C4-2B (cell line): ENCODE measurements at regions not wholly inside any gene's neighbourhood (a gene's known extent, or its start where the extent isn't known, plus 50 kb on each side); places are given as distances from the start of the nearest gene placed in this dataset.

Source experiments
- H3K27ac ChIP-seq: fragments of 450-650 bp; 2 replicates; pipeline ENCODE4 v1.5.1; 2017
- ZFX ChIP-seq: fragments of 450-650 bp; IDR thresholded peaks from 2 replicates; pipeline ENCODE4 v1.6.1; 2017
- TF ChIP-seq, protein P1 (sequence below): fragments of 450-650 bp; conservative IDR thresholded peaks from 2 replicates; pipeline ENCODE4 v1.5.1; 2017; ENCODE audit warnings: mild to moderate bottlenecking

DNA sequence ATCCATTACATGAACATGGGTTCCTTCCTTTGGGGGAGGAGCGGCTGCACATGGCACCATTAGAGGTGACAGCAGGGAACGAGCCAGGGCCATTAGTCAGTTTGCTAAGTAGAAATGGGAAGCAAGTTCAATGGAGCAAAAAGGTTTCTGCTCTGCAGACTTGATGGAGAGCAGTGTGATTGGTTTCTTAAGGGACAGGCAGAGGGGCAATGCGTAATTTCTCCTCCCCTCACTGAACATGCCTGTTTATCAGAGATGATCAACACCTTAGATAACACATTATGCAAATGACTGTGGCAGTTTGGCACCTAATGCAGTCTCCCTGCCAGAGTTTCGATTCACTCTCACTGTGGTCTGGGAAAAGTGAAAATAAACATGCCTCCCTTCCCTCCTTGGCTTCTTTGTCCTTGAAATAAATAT is 414.5 kb downstream of the STK39 start:
- H3K27ac ChIP-seq: no peak overlapping the region
- TF ChIP-seq, protein P1, sequence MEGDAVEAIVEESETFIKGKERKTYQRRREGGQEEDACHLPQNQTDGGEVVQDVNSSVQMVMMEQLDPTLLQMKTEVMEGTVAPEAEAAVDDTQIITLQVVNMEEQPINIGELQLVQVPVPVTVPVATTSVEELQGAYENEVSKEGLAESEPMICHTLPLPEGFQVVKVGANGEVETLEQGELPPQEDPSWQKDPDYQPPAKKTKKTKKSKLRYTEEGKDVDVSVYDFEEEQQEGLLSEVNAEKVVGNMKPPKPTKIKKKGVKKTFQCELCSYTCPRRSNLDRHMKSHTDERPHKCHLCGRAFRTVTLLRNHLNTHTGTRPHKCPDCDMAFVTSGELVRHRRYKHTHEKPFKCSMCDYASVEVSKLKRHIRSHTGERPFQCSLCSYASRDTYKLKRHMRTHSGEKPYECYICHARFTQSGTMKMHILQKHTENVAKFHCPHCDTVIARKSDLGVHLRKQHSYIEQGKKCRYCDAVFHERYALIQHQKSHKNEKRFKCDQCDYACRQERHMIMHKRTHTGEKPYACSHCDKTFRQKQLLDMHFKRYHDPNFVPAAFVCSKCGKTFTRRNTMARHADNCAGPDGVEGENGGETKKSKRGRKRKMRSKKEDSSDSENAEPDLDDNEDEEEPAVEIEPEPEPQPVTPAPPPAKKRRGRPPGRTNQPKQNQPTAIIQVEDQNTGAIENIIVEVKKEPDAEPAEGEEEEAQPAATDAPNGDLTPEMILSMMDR: no peak
- no peak for TF ChIP-seq ZFX

DNA sequence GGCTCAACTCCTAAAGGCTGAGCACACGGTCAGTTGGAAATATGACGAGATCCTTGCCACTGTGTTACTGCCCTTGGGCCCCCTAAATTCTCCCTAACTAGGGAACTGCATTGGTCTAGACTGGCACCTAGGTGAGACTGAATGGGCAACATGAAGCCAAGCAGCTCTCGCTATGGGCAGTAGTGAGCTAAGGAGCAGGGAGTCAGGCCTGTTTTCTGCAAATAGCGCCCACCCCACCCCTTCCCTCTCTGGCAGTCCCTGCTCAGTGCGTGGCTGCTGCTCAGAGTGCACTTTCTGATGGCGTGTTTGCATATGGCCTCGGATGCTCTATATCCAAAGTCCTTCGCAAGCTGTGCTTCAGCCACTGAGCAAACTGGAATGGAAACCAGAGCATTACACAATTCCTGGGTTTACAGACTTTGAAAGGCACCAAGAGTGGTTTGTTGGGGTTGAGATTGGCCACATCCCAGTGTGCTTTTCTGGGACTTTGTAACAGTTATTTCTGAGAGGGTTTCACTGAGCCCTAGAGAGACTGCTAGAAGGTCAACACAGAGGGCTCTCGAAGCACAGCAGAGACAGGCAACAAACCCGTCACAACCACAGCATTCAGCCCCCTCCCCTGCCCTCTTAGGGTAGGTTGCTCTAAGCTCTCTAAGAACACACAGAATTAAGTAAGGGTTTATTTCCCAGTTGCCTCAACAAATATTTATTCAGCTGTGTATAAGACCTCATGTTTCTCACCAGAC is 419.9 kb downstream of the STK39 start:
- H3K27ac ChIP-seq: no peak overlapping the region
- no peak for TF ChIP-seq ZFX
- TF ChIP-seq, protein P1: no peak

DNA sequence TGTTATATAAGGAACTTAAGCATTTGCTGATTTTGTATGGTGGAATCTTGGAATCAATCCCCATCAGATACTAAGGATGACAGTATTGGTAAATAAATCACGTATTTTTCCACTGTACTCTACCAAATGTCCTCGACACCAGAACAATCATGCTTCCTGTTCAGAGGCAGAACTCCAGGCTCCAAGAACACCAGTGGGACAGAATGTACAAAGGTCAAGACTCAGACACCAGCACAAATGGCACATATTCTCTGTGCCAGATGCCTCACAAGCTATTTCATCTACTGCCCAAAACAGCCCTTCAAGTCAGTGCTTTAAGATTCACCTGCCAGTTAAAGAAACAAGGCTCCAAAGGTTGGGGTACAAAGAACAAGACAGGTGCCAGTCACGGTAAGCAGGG is 420.5 kb downstream of the STK39 start:
- TF ChIP-seq ZFX: no peak
- TF ChIP-seq, protein P1: no peak
- H3K27ac ChIP-seq: no peak overlapping the region

DNA sequence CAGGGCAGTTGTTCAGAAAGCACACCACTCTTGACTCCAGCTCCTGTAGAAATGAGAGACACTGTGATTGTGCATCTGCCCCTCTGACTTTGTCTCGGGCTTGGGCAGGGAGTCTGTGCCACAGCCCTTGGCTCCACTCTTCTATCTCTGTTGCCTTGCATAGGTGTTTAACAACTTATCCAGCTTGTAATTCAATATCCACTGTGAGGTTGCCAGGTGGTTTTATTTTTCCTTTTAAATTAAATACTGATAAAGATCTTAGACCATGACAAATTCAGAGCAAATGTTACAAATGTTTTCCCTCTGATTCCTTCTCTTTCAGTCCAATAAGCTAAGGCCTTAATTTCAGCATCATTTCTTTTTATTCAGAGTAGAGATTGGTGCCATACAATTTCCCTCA is 421.7 kb downstream of the STK39 start:
- H3K27ac ChIP-seq: no peak overlapping the region
- no peak for TF ChIP-seq ZFX
- TF ChIP-seq, protein P1: no peak

DNA sequence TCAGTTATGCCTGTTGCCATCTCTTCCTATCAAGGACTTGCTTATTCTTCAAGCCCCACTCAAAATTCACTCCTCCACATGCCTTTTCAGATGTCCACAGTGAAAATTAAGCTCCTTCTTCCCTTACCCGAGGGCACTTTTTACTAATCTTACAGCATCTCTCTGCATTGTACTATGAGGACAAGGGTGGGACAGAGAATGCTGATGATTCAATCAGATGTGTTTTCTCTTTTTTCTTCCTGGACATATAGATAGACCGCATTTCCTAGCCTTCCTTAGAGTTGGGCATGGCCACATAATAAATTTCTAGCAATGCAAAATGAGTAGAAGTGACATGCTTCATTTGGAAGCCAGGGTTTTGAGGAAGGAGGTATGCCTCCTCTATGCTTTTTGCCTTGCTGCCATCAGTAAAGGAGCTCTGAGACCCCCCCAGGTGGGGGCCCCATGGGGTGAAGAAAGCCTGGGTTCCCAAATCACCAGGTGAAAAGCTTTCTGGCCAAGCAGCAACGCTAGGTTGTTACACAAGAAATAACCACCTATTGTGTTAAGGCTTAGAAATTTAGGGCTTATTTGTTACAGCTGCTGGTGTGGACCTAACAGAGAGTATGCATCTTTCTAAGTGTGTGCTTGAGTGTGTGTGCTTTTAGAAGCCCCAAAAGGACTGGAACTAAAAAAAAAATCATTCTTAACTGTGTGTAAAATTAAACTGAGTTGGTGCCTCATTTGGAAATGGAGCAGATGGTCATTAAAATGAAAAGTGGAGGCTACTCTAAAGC is 424.5 kb downstream of the STK39 start:
- no peak overlapping the region for H3K27ac ChIP-seq
- TF ChIP-seq, protein P1: no peak
- TF ChIP-seq ZFX: no peak

DNA sequence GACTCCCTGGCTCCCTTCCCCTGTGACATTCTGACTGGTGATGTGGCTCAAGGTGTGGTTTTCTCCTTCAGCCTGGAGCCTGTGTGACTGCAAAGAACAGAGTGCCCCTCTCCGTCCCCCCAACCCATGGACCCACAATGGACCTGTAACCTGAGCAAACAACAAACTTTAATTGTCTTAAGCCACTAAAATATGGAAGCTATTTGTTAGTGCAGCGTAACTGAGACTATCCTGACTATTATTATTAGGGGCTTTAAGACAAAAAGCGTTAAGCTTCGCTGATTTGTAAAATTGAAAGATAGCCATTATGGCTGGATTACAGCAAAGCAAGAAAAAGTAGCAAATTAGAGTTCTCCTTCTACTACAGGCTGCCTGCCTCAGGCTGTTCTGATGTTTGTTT is 426.9 kb downstream of the STK39 start:
- TF ChIP-seq ZFX: no peak
- TF ChIP-seq, protein P1: no peak
- no peak overlapping the region for H3K27ac ChIP-seq

DNA sequence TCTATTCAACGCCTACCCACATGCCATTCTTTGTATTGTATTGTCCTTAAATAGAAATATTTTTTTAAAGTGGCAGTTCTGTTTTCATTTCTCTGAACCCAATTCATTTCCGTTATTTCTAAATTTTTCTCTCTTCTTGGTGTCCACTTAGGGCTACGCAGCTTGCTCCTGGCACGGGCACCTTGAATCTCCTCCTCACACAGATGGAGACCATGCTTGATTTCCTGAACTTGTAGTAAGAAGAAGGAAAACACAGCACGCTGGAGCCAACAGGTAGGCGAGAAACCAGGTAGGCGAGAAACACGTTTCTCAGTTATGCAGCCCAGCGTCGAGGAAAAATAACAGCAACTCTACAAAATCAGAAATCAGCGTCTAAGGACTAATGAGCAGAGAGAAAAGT is 428.9 kb downstream of the STK39 start:
- TF ChIP-seq ZFX: no peak
- TF ChIP-seq, protein P1: no peak

More for the DNA sequence above, 428.9 kb downstream of the STK39 start:
- no peak overlapping the region for H3K27ac ChIP-seq
